Keratinocyte (primary cell): ENCODE measurements at regions not wholly inside any gene's neighbourhood (a gene's known extent, or its start where the extent isn't known, plus 50 kb on each side); places are given as distances from the start of the nearest gene placed in this dataset.

Experiments
- DNase-seq: peaks from one replicate; pipeline ENCODE4 v3.0.0-alpha.2; 2011; ENCODE audit warnings: low read depth, missing footprints, low spot score
- FAIRE-seq: peaks from 2 replicates; lab custom pipeline; 2011; peaks lifted over from hg19 to GRCh38; lab: Jason Lieb, UNC
- H2AFZ ChIP-seq: 2 replicates; pipeline ENCODE4 v1.6.0; 2012; ENCODE audit warnings: low read length, control low read depth, inconsistent platforms; ENCODE audit not compliant: control insufficient read depth
- H3K27ac ChIP-seq: 2 replicates; pipeline ENCODE4 v1.5.1; 2011; ENCODE audit warnings: low read length; ENCODE audit not compliant: control insufficient read depth, insufficient read depth
- H3K27me3 ChIP-seq: 3 replicates; pipeline ENCODE4 v1.6.0; 2011; ENCODE audit warnings: low read length; ENCODE audit not compliant: control insufficient read depth, insufficient read depth; ENCODE audit errors: extremely low read depth
- H3K36me3 ChIP-seq, 2 experiments: 2 replicates in 1 of 2; 3 replicates in 1 of 2; pipeline ENCODE4 v1.5.1; 2011; ENCODE audit warnings: low read length in 2 of 2, mild to moderate bottlenecking in 1 of 2; ENCODE audit not compliant: control insufficient read depth in 2 of 2, insufficient read depth in 2 of 2; ENCODE audit errors: extremely low read depth in 1 of 2
- H3K4me1 ChIP-seq: 3 replicates; pipeline ENCODE4 v1.5.1; 2011; ENCODE audit warnings: low read length; ENCODE audit not compliant: control insufficient read depth, insufficient read depth; ENCODE audit errors: extremely low read depth
- H3K4me2 ChIP-seq: 3 replicates; pipeline ENCODE4 v1.6.0; 2011; ENCODE audit warnings: low read depth, low read length; ENCODE audit not compliant: control insufficient read depth, insufficient read depth; ENCODE audit errors: extremely low read depth
- H3K4me3 ChIP-seq, 3 experiments: fragments of 200-600 bp in 1 of 3; sonication (generic) in 1 of 3; 2 replicates in 2 of 3; 3 replicates in 1 of 3; pipeline ENCODE4 v1.5.1; 2011 to 2016; ENCODE audit warnings: low read length in 3 of 3, mild to moderate bottlenecking in 3 of 3, control low read depth in 2 of 3, inconsistent platforms in 1 of 3, low read depth in 1 of 3, mixed read lengths in 1 of 3, mixed run types in 1 of 3, moderate library complexity in 1 of 3; ENCODE audit not compliant: control insufficient read depth in 2 of 3, insufficient read depth in 2 of 3; ENCODE audit errors: extremely low read depth in 1 of 3
- H3K79me2 ChIP-seq: 2 replicates; pipeline ENCODE4 v1.6.0; 2012; ENCODE audit warnings: low read length; ENCODE audit not compliant: control insufficient read depth, insufficient read depth
- H3K9ac ChIP-seq: 3 replicates; pipeline ENCODE4 v1.6.0; 2011; ENCODE audit warnings: low read length; ENCODE audit not compliant: control insufficient read depth, insufficient read depth; ENCODE audit errors: extremely low read depth
- H3K9me1 ChIP-seq: 3 replicates; pipeline ENCODE4 v1.6.0; 2011; ENCODE audit warnings: low read length; ENCODE audit not compliant: control insufficient read depth, insufficient read depth; ENCODE audit errors: extremely low read depth
- H3K9me3 ChIP-seq: 2 replicates; pipeline ENCODE4 v1.5.1; 2012; ENCODE audit warnings: low read depth, low read length; ENCODE audit not compliant: control insufficient read depth
- H4K20me1 ChIP-seq: 3 replicates; pipeline ENCODE4 v1.6.0; 2011; ENCODE audit warnings: low read length; ENCODE audit not compliant: control insufficient read depth, insufficient read depth; ENCODE audit errors: extremely low read depth
- CTCF ChIP-seq, 3 experiments: IDR thresholded peaks in 1 of 3; conservative IDR thresholded peaks in 1 of 3; optimal IDR thresholded peaks in 1 of 3; 2 replicates in 2 of 3; 3 replicates in 1 of 3; pipeline versions ENCODE3 to v1.5.1; 2011; ENCODE audit warnings: low read length in 3 of 3, mild to moderate bottlenecking in 3 of 3, moderate library complexity in 2 of 3, control low read depth in 1 of 3, inconsistent platforms in 1 of 3; ENCODE audit not compliant: insufficient read depth in 2 of 3; ENCODE audit errors: extremely low read depth in 1 of 3
- EZH2 ChIP-seq: IDR thresholded peaks from one replicate; pipeline ENCODE4 v1.6.1; 2012; ENCODE audit warnings: inconsistent platforms, mild to moderate bottlenecking, low read length, moderate library complexity
- dilution Hi-C: fragments of 300-500 bp; cut with MboI; formaldehyde crosslinking; loops from one replicate; pipeline ENCODE4 v1.7.0; 2020; ENCODE audit warnings: low sequenced_read_pairs; ENCODE audit not compliant: extremely low pct_ligation_motif_present

- dilution Hi-C loops = no loop called here
- no peak overlapping the region for H3K4me2 ChIP-seq
Measured at GRCh38 chr7:109261781-109262180, 692.1 kb downstream of the DNAJB9 start.

GRCh38 chr7:109266610-109267009 is 696.9 kb downstream of the DNAJB9 start:
- no peak overlapping the region for H3K27ac ChIP-seq
- dilution Hi-C loops = no loop called here
- no peak overlapping the region for H3K4me3 ChIP-seq
- no peaks in the 10 kb centered on the region for H3K27me3 ChIP-seq
- H3K9me3 ChIP-seq = no peaks in the 10 kb centered on the region
- no peaks in the 10 kb centered on the region for H3K36me3 ChIP-seq
- no peak overlapping the region for H3K9ac ChIP-seq
- TF ChIP-seq CTCF (optimal IDR thresholded peaks at IDR 0.05 in 1 of 3, IDR thresholded peaks at IDR 0.05 in 1 of 3, conservative IDR thresholded peaks at IDR 0.05 in 1 of 3; ENCODE audit: extremely low read depth in 1 of 3, insufficient read depth in 2 of 3, low read length in 3 of 3) = no peak
- no peak for TF ChIP-seq EZH2
- FAIRE-seq (no peak), DNase-seq (no peak)
- peaks cover under 1% of the 10 kb centered on the region for H3K4me1 ChIP-seq
- no peaks in the 10 kb centered on the region for H4K20me1 ChIP-seq
- no peaks in the 10 kb centered on the region for H3K79me2 ChIP-seq
- H3K9me1 ChIP-seq = no peaks in the 10 kb centered on the region
- no peak overlapping the region for H2AFZ ChIP-seq
- no peak overlapping the region for H3K4me2 ChIP-seq

More at GRCh38 chr7:109261781-109262180, 692.1 kb downstream of the DNAJB9 start:
- Histone ChIP-seq H3K27me3 (no peaks in the 10 kb centered on the region), H3K4me1 (peaks cover 3% of the 10 kb centered on the region), H3K36me3 (no peaks in the 10 kb centered on the region), H2AFZ (no peak overlapping the region), H3K9me1 (no peaks in the 10 kb centered on the region), H3K4me3 (no peak overlapping the region), H3K9me3 (no peaks in the 10 kb centered on the region), H3K27ac (no peak overlapping the region), H4K20me1 (no peaks in the 10 kb centered on the region), H3K79me2 (no peaks in the 10 kb centered on the region), H3K9ac (no peak overlapping the region)
- DNase-seq (no peak), FAIRE-seq (no peak)
- TF ChIP-seq CTCF (optimal IDR thresholded peaks at IDR 0.05 in 1 of 3, IDR thresholded peaks at IDR 0.05 in 1 of 3, conservative IDR thresholded peaks at IDR 0.05 in 1 of 3; ENCODE audit: extremely low read depth in 1 of 3, insufficient read depth in 2 of 3, low read length in 3 of 3) (no peak), EZH2 (no peak)
